ENCODE measurements at regions not wholly inside any gene's neighbourhood (a gene's known extent, or its start where the extent isn't known, plus 50 kb on each side); places are given as distances from the start of the nearest gene placed in this dataset.

- H3K36me3 ChIP-seq (ENCODE audit: low read depth, low read length), result no peaks in the 10 kb centered on the region
- no peak overlapping the region for H3K27ac ChIP-seq (ENCODE audit: low read length)
- no peaks in the 10 kb centered on the region for H3K9me2 ChIP-seq (replicated peaks; ENCODE audit: low read length)
- H3K4me1 ChIP-seq (ENCODE audit: insufficient read depth, low read length), result no peaks in the 10 kb centered on the region
- ChIA-PET CTCF (no interaction called here), POLR2A (ENCODE audit: unreplicated experiment) (no interaction called here)
- no peak for ATAC-seq
- no peak overlapping the region for H3K4me3 ChIP-seq (ENCODE audit: low read length)
- H3K9ac ChIP-seq (ENCODE audit: low read length), result no peak overlapping the region
- no peak for DNase-seq
- no TSS peak for BruUV-seq (replicated peaks)
- intact Hi-C loops (cut with micrococcal nuclease), result no loop called here
- no peaks in the 10 kb centered on the region for H3K79me2 ChIP-seq (ENCODE audit: low read length)
- no peak for TF ChIP-seq CTCF (conservative IDR thresholded peaks at IDR 0.05; ENCODE audit: low read depth, low read length)
- no peak for TF ChIP-seq EZH2phosphoT487 (IDR thresholded peaks at IDR 0.05; ENCODE audit: borderline replicate concordance, low read length)
- TF ChIP-seq EZH2 (IDR thresholded peaks at IDR 0.05; ENCODE audit: low read length, unreplicated experiment), result no peak
- H3K4me2 ChIP-seq (ENCODE audit: low read length), result no peak overlapping the region
- no peaks in the 10 kb centered on the region for H4K20me1 ChIP-seq (ENCODE audit: low read length)
- no peak overlapping the region for H2AFZ ChIP-seq (ENCODE audit: low read length)
- H3F3A ChIP-seq (ENCODE audit: low read length, unreplicated experiment), result no peaks in the 10 kb centered on the region
- H3K9me3 ChIP-seq (ENCODE audit: low read length), result no peaks in the 10 kb centered on the region
- H3K27me3 ChIP-seq (ENCODE audit: low read length), result peaks cover 24% of the 10 kb centered on the region
Observed at GRCh38 chr9:86459191-86459590, 105.0 kb upstream of the TUT7 start.

- H3K79me2 ChIP-seq (ENCODE audit: low read length), result no peaks in the 10 kb centered on the region
- ATAC-seq (no peak), DNase-seq (no peak)
- no peak for TF ChIP-seq EZH2phosphoT487 (IDR thresholded peaks at IDR 0.05; ENCODE audit: borderline replicate concordance, low read length)
- TF ChIP-seq EZH2 (IDR thresholded peaks at IDR 0.05; ENCODE audit: low read length, unreplicated experiment), result no peak
- no peak for TF ChIP-seq CTCF (conservative IDR thresholded peaks at IDR 0.05; ENCODE audit: low read depth, low read length)
- H3K4me1 ChIP-seq (ENCODE audit: insufficient read depth, low read length), result no peaks in the 10 kb centered on the region
- intact Hi-C loops (cut with micrococcal nuclease), result no loop called here
- no peak overlapping the region for H3K4me2 ChIP-seq (ENCODE audit: low read length)
- H4K20me1 ChIP-seq (ENCODE audit: low read length), result no peaks in the 10 kb centered on the region
- H3K4me3 ChIP-seq (ENCODE audit: low read length), result no peak overlapping the region
- no peaks in the 10 kb centered on the region for H3K36me3 ChIP-seq (ENCODE audit: low read depth, low read length)
- H3F3A ChIP-seq (ENCODE audit: low read length, unreplicated experiment), result no peaks in the 10 kb centered on the region
- H3K27me3 ChIP-seq (ENCODE audit: low read length), result peaks cover 24% of the 10 kb centered on the region
- H2AFZ ChIP-seq (ENCODE audit: low read length), result no peak overlapping the region
- POLR2A ChIA-PET (ENCODE audit: unreplicated experiment), result no interaction called here
- BruUV-seq (replicated peaks), result no TSS peak
- CTCF ChIA-PET, result no interaction called here
- no peaks in the 10 kb centered on the region for H3K9me3 ChIP-seq (ENCODE audit: low read length)
- no peak overlapping the region for H3K9ac ChIP-seq (ENCODE audit: low read length)
- H3K9me2 ChIP-seq (replicated peaks; ENCODE audit: low read length), result no peaks in the 10 kb centered on the region
- no peak overlapping the region for H3K27ac ChIP-seq (ENCODE audit: low read length)
Observed at GRCh38 chr9:86458191-86458855, 104.1 kb upstream of the TUT7 start.

- BruUV-seq (replicated peaks), result no TSS peak
- Histone ChIP-seq H3K9me3 (ENCODE audit: low read length) (no peaks in the 10 kb centered on the region), H3K9ac (ENCODE audit: low read length) (no peak overlapping the region), H2AFZ (ENCODE audit: low read length) (no peak overlapping the region), H3K4me3 (ENCODE audit: low read length) (no peak overlapping the region), H3K36me3 (ENCODE audit: low read depth, low read length) (no peaks in the 10 kb centered on the region), H3K4me2 (ENCODE audit: low read length) (no peak overlapping the region), H3K79me2 (ENCODE audit: low read length) (no peaks in the 10 kb centered on the region), H3K9me2 (replicated peaks; ENCODE audit: low read length) (no peaks in the 10 kb centered on the region), H3K27ac (ENCODE audit: low read length) (no peak overlapping the region), H3K4me1 (ENCODE audit: insufficient read depth, low read length) (no peaks in the 10 kb centered on the region), H3F3A (ENCODE audit: low read length, unreplicated experiment) (no peaks in the 10 kb centered on the region), H4K20me1 (ENCODE audit: low read length) (no peaks in the 10 kb centered on the region), H3K27me3 (ENCODE audit: low read length) (peaks cover 29% of the 10 kb centered on the region)
- POLR2A ChIA-PET (ENCODE audit: unreplicated experiment), result no interaction called here
- no peak for DNase-seq
- ATAC-seq, result no peak
- CTCF ChIA-PET, result no interaction called here
- TF ChIP-seq EZH2 (IDR thresholded peaks at IDR 0.05; ENCODE audit: low read length, unreplicated experiment), result no peak
- no peak for TF ChIP-seq EZH2phosphoT487 (IDR thresholded peaks at IDR 0.05; ENCODE audit: borderline replicate concordance, low read length)
- no peak for TF ChIP-seq CTCF (conservative IDR thresholded peaks at IDR 0.05; ENCODE audit: low read depth, low read length)
- intact Hi-C loops (cut with micrococcal nuclease), result no loop called here
Observed at GRCh38 chr9:86456416-86456815, 102.2 kb upstream of the TUT7 start.

Data from PC-3 (cell line).